ENCODE measurements at regions not wholly inside any gene's neighbourhood (a gene's known extent, or its start where the extent isn't known, plus 50 kb on each side); places are given as distances from the start of the nearest gene placed in this dataset.

DNA sequence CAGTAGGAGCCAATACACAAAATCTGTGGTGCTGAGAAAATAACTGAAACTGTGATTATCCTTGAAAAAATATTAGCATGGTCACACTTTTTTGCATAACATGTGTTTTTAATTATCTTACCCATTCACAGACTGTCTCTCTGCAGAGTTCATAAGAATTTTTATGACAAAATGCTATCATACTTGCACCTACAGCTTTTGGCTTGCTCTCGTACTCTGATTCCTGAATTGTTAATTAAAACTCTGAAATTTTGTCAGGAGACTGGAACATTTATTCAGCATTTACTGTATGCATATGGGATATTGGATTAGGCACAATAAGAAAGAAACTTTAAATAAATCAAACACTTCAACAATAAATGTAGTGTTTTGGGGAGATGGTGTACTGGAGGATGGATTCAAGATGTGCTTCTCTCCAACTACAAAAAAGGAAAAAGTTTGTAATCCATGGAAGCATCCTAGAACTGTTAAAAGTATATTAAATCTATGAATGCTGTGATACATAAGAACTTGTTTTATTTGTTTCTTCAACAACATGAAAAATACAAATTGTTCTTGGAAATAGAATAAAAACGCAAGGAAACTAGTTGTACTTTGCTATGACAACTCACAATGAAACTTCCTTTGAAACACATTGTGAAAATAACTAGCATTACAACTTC, 260.5 kb downstream of the SPATA18 start:
- TF ChIP-seq POLR2A (IDR thresholded peaks at IDR 0.05): no peak
- TF ChIP-seq, protein P1, sequence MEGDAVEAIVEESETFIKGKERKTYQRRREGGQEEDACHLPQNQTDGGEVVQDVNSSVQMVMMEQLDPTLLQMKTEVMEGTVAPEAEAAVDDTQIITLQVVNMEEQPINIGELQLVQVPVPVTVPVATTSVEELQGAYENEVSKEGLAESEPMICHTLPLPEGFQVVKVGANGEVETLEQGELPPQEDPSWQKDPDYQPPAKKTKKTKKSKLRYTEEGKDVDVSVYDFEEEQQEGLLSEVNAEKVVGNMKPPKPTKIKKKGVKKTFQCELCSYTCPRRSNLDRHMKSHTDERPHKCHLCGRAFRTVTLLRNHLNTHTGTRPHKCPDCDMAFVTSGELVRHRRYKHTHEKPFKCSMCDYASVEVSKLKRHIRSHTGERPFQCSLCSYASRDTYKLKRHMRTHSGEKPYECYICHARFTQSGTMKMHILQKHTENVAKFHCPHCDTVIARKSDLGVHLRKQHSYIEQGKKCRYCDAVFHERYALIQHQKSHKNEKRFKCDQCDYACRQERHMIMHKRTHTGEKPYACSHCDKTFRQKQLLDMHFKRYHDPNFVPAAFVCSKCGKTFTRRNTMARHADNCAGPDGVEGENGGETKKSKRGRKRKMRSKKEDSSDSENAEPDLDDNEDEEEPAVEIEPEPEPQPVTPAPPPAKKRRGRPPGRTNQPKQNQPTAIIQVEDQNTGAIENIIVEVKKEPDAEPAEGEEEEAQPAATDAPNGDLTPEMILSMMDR (IDR thresholded peaks at IDR 0.05): no peak

Measured in right lobe of liver (tissue), 4 donors.